ENCODE measurements at regions not wholly inside any gene's neighbourhood (a gene's known extent, or its start where the extent isn't known, plus 50 kb on each side); places are given as distances from the start of the nearest gene placed in this dataset.

DNA sequence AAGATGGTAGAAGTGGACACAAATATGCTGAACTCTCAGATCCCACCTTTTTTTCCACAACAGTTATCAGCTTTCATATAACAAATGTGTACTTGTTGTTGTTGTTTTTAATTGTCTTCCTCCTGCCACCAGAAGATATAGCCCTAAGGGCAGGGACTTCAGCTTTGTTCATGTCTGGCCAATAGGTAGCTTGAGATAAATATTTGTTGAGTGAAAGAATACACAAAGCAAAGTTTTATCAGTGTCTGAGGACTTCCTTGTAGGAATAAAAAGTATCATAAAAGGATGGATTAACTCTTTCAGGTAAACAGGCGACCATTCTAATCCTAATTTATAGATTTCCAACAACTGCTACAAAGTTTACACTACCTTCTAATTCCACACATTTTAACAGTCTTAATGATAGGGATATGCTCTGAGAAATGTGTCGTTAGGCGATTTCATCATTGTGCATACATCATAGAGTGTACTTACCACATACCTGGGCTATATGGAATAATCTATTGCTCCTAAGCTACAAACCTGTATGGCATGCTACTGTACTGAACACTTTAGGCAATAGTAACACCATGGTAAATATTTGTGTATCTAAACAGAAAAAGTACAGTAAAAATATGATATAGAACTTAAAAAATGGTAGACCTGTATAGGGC, 186.1 kb downstream of the ATOH1 start:
- Histone ChIP-seq H3K9ac (ENCODE audit: control insufficient read depth, insufficient read depth, low read length) (no peak overlapping the region), H3K27me3 (replicated peaks in 1 of 2; ENCODE audit: control insufficient read depth in 2 of 2, insufficient read depth in 2 of 2, low read length in 1 of 2) (no peaks in the 10 kb centered on the region), H3K4me2 (ENCODE audit: control insufficient read depth, insufficient read depth) (no peak overlapping the region), H4K20me1 (ENCODE audit: control insufficient read depth, insufficient read depth) (no peaks in the 10 kb centered on the region), H3K79me2 (ENCODE audit: control insufficient read depth, insufficient read depth, low read length) (no peaks in the 10 kb centered on the region), H3K27ac (ENCODE audit: control insufficient read depth, insufficient read depth) (no peak overlapping the region), H3K4me3 (no peak overlapping the region), H3K9me3 (replicated peaks; ENCODE audit: control insufficient read depth, insufficient read depth, low read length) (no peaks in the 10 kb centered on the region), H3K36me3 (ENCODE audit: control insufficient read depth in 2 of 2, insufficient read depth in 2 of 2, low read length in 1 of 2) (no peaks in the 10 kb centered on the region), H3K4me1 (ENCODE audit: control insufficient read depth, insufficient read depth, low read length) (no peaks in the 10 kb centered on the region), H2AFZ (ENCODE audit: control insufficient read depth, low read depth, low read length) (no peak overlapping the region)
- intact Hi-C loops (cut with micrococcal nuclease; ENCODE audit: unreplicated experiment) (no loop called here), in situ Hi-C loops (cut with MboI) (no loop called here)
- BruUV-seq (replicated peaks): no TSS peak
- ChIA-PET SMC1A (ENCODE audit: uncharacterized antibody, unreplicated experiment) (no interaction called here), RAD21 (ENCODE audit: unreplicated experiment) (no interaction called here), POLR2A (no interaction called here), CTCF (no interaction called here)
- 14% methylated on average over 3 of the region's 3 CpGs for WGBS (ENCODE audit: insufficient coverage, insufficient replicate concordance, low lambda C conversion rate, missing lambda C conversion rate)
- ATAC-seq: no peak
- DNase-seq (ENCODE audit: low read depth, low spot score): no peak
- no peak for FAIRE-seq
- no peak for TF ChIP-seq STAT1 (conservative IDR thresholded peaks at IDR 0.05)

- no peaks in the 10 kb centered on the region for H3K79me2 ChIP-seq (ENCODE audit: control insufficient read depth, insufficient read depth, low read length)
- POLR2A ChIA-PET: no interaction called here
- no peaks in the 10 kb centered on the region for H3K9me3 ChIP-seq (replicated peaks; ENCODE audit: control insufficient read depth, insufficient read depth, low read length)
These were observed 187.4 kb downstream of the ATOH1 start for GRCh38 chr4:94015956-94016355.

More at GRCh38 chr4:94015956-94016355, 187.4 kb downstream of the ATOH1 start:
- Histone ChIP-seq H4K20me1 (ENCODE audit: control insufficient read depth, insufficient read depth) (no peaks in the 10 kb centered on the region), H2AFZ (ENCODE audit: control insufficient read depth, low read depth, low read length) (no peak overlapping the region), H3K36me3 (ENCODE audit: control insufficient read depth in 2 of 2, insufficient read depth in 2 of 2, low read length in 1 of 2) (no peaks in the 10 kb centered on the region), H3K4me2 (ENCODE audit: control insufficient read depth, insufficient read depth) (no peak overlapping the region), H3K4me1 (ENCODE audit: control insufficient read depth, insufficient read depth, low read length) (no peaks in the 10 kb centered on the region), H3K27ac (ENCODE audit: control insufficient read depth, insufficient read depth) (no peak overlapping the region), H3K9ac (ENCODE audit: control insufficient read depth, insufficient read depth, low read length) (no peak overlapping the region), H3K4me3 (no peak overlapping the region), H3K27me3 (replicated peaks in 1 of 2; ENCODE audit: control insufficient read depth in 2 of 2, insufficient read depth in 2 of 2, low read length in 1 of 2) (no peaks in the 10 kb centered on the region)
- ChIA-PET SMC1A (ENCODE audit: uncharacterized antibody, unreplicated experiment) (no interaction called here), CTCF (no interaction called here), RAD21 (ENCODE audit: unreplicated experiment) (no interaction called here)
- ATAC-seq (no peak), DNase-seq (ENCODE audit: low read depth, low spot score) (no peak), FAIRE-seq (no peak)
- BruUV-seq (replicated peaks): no TSS peak
- no peak for TF ChIP-seq PAX8 (IDR thresholded peaks at IDR 0.05)
- TF ChIP-seq ZBED1 (IDR thresholded peaks at IDR 0.05; ENCODE audit: borderline replicate concordance): no peak
- TF ChIP-seq, protein P1, sequence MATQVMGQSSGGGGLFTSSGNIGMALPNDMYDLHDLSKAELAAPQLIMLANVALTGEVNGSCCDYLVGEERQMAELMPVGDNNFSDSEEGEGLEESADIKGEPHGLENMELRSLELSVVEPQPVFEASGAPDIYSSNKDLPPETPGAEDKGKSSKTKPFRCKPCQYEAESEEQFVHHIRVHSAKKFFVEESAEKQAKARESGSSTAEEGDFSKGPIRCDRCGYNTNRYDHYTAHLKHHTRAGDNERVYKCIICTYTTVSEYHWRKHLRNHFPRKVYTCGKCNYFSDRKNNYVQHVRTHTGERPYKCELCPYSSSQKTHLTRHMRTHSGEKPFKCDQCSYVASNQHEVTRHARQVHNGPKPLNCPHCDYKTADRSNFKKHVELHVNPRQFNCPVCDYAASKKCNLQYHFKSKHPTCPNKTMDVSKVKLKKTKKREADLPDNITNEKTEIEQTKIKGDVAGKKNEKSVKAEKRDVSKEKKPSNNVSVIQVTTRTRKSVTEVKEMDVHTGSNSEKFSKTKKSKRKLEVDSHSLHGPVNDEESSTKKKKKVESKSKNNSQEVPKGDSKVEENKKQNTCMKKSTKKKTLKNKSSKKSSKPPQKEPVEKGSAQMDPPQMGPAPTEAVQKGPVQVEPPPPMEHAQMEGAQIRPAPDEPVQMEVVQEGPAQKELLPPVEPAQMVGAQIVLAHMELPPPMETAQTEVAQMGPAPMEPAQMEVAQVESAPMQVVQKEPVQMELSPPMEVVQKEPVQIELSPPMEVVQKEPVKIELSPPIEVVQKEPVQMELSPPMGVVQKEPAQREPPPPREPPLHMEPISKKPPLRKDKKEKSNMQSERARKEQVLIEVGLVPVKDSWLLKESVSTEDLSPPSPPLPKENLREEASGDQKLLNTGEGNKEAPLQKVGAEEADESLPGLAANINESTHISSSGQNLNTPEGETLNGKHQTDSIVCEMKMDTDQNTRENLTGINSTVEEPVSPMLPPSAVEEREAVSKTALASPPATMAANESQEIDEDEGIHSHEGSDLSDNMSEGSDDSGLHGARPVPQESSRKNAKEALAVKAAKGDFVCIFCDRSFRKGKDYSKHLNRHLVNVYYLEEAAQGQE (IDR thresholded peaks at IDR 0.05; ENCODE audit: low read depth, low read length): no peak
- no peak for TF ChIP-seq JUND (IDR thresholded peaks at IDR 0.05; ENCODE audit: low read depth, low read length)
- no peak for TF ChIP-seq MEF2B (IDR thresholded peaks at IDR 0.05; ENCODE audit: partially characterized antibody, poor library complexity, severe bottlenecking)
- in situ Hi-C loops (cut with MboI): no loop called here
- intact Hi-C loops (cut with micrococcal nuclease; ENCODE audit: unreplicated experiment): no loop called here
- 94% methylated on average over 1 of the region's 1 CpG for WGBS (ENCODE audit: insufficient coverage, insufficient replicate concordance, low lambda C conversion rate, missing lambda C conversion rate)

Measured in GM12878 (cell line).